ENCODE measurements at regions not wholly inside any gene's neighbourhood (a gene's known extent, or its start where the extent isn't known, plus 50 kb on each side); places are given as distances from the start of the nearest gene placed in this dataset.

DNA sequence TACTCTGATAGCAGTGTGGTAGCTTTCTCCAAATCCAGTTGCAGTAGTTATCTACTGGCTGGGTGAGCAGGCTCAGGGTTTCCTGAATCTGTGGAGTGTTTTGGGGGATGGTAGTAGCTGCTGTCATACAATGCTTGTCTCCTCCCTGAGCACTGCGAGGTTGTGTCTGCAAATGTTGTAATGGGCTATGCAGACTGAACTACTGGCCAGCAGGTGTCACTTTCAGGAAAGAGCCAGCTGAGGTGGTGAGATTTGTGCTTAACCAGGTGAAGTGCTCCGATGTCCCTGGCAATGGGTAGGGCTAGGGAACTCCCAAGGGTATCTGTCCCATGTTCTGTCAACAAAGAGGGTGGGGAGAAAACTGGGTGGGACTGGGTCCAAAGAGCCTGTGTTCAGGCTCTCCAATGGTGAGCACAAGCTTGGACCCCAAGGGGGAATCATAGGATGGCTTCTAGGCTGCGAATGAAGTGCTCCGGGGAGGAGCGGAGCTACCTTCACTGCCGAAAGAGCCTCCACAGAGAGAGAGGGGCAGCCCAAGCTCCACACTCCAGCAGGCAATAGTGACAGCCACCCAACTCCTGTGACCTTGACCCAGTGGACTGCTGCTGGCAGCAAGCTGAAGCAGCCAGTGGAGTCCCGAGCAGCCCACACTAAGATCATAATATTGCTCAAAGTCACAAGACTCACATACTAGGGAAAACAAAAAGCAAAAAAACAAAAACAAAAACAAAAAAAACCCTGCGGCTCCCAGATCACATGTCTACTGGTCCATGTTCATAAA lies 1324.0 kb upstream of the USP15 start:
- DNase-seq = no peak

GRCh38 chr12:60947533-60947932 lies 1312.7 kb upstream of the USP15 start:
- peak; percentile 28 to 88 (median 39) for DNase-seq

DNA sequence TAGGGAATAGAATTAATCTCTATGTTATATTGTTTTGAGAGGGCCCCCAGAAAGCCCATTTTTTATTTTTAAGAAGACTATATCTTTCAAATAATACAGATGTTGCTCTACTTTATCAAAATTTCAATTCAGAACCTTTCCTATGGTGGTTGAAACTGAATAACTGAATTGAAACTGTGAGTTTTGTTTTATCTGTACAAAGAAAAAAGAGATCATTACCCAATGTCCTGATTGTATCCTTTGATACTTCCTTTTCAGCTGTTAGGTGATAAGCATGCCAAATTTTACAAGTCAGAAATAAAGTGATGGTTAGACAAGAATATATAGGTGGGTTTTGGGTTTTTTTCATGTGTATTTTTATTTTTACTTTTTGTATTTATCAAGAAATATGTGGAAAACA lies 1293.1 kb upstream of the USP15 start:
- DNase-seq = no peak

GRCh38 chr12:60977966-60978365 lies 1282.2 kb upstream of the USP15 start:
- DNase-seq = peak in 2 of 3 experiments; percentile 8 to 17

- DNase-seq = peak in 1 of 3 experiments; percentile 29
Observed at GRCh38 chr12:60980558-60980957, 1279.6 kb upstream of the USP15 start.

DNA sequence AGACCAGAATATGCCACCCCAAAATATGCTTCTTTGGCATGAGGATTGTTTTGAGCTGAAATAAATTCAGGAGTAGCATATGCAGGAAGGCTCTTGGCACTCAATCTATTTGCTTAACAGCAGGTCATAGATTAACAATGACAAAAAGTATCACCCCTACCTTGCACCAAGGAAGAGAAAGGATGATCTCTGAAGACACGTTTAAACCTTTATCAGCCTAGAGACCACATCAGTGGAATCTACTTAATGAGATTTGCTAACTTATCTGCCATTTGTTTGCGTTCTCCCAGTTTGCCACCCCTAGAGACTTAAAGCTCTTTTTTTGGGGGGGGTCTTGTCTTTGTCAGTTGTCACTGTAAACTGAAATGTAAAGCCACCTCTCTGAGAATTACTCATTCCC lies 1278.7 kb upstream of the USP15 start:
- no peak for DNase-seq

GRCh38 chr12:60992087-60992486 lies 1268.1 kb upstream of the USP15 start:
- no peak for DNase-seq

- DNase-seq = no peak
Observed at GRCh38 chr12:60995256-60995825, 1264.9 kb upstream of the USP15 start.

DNA sequence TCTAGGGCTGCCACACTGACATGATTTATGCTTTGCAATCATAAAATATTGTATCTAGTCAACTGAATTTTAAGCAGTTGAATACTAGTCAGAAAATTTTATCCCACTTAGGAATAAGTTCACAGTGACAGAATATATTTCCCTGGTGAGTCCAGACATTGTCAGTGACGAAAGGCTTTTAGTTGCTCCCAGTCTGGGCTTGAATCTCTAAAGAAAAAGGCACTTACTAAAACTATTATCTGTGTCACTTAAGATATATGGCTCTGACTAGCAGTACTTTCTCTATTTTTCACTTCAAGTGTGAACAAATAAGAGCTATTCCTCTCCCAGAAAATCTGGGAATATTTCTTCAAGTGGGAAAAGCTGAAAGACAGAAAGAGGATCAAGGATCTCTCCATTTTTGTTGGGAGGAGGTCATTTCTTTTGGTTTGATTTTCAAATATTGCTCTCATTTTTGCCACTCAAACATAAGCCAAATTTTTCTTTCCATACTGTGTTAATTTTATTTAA lies 1262.3 kb upstream of the USP15 start:
- no peak for DNase-seq

- no peak for DNase-seq
Observed at GRCh38 chr12:61009192-61009591, 1251.0 kb upstream of the USP15 start.

GRCh38 chr12:61011767-61012423 lies 1248.3 kb upstream of the USP15 start:
- no peak for DNase-seq

DNA sequence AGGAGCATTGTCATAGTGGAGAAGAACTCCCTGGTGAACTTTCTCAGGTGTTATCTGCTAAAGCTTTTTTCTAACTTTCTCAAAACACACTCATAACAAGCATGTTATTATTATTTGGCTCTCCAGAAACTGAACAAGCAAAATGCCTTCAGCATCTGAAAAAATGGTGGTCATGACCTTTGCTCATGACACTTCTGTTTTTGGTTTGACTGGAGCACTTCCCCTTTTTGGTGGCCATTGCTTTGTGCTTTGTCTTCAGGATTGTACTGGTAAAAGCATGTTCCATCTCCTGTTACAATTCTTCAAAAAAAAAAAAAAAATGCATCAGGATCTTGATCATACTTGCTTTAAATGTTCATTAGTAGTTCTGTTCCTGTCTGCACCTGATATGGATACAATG lies 1241.6 kb upstream of the USP15 start:
- DNase-seq = no peak

GRCh38 chr12:61023231-61023630 lies 1237.0 kb upstream of the USP15 start:
- DNase-seq = no peak

DNA sequence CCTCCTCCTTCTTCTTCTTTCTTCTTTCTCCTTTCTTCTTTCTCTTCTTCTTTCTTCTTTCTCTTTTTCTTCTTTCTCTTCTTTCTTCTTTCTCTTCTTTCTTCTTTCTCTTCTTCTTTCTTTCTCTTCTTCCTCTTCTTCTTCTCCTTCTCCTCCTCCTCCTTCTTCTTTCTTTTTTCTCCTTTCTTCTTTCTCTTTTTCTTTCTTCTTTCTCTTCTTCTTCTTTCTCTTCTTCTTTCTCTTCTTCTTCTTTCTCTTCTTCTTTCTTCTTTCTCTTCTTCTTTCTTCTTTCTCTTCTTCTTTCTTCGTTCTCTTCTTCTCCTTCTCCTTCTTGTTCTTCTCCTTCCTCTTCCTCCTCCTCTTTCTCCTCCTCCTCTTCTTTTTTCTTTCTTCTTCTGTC lies 1230.7 kb upstream of the USP15 start:
- no peak for DNase-seq

GRCh38 chr12:61037792-61038191 lies 1222.4 kb upstream of the USP15 start:
- DNase-seq = peak in 1 of 3 experiments; percentile 46

DNA sequence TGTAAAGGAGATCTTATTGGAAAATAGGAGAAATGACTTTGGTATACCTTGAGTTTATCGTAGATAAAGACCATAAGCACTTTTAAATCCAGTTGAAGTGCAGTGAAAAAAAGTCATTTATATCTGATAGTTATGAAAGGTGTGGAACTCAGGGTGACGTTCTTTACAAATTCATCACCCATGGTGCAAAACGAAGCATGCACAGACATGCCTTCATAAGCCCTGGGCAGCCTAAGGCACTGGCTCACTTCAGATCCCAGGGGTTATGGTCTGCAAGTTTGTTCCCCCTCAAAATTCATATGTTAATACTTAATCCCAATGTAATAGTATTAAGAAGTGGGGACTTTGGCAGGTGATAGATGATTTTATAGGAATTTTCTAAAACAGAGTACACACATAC lies 1216.4 kb upstream of the USP15 start:
- DNase-seq = no peak

GRCh38 chr12:61044766-61045165 lies 1215.4 kb upstream of the USP15 start:
- DNase-seq = peak in 1 of 3 experiments; percentile 27

GRCh38 chr12:61070640-61071414 lies 1189.4 kb upstream of the USP15 start:
- no peak for DNase-seq

GRCh38 chr12:61072717-61073116 lies 1187.5 kb upstream of the USP15 start:
- no peak for DNase-seq

GRCh38 chr12:61095111-61095510 lies 1165.1 kb upstream of the USP15 start:
- DNase-seq = no peak

DNA sequence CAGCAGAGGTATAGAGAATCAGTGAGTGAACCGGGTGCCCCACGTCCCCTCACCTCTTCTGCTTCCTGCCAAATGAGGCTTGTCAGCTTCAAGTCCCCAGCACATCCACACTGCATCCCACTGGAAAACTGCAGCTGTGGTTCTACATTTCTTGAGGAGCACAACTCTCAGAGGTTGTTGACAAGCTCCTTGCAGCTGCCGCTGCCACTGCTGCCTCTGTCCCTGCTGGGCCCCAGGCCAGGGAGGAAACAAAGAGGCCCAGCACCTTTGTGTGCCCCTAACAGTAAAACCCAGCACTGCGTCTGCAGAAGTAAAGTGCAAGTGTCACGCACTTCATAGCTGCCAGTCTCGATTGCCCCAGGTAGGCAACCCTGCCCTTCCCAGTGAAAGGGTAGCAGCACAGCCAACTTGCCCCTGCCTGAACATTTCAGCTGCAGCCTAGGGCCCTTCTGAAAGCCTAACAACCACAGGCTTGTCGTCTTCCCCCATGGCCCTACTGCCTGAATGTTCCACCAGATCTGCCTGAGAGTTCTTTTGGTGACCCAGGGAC lies 1162.1 kb upstream of the USP15 start:
- no peak for DNase-seq

DNA sequence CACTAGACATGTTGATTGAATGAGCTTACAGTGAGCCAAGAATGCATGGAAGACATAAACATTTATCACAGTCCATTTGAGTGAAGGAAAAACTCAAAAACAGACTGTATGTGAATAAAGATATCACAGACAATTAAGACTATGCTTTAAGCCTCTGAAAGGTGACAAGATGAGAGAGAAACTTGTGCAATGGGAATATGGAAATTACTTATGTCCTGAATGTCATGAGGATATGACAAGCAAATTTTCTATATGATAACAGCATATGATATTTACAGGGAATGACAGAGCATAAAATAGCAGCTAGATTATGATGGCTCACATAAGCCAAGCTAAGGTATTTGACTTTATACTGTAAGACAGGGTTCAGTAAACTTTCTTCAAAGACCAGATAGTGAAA lies 1153.1 kb upstream of the USP15 start:
- DNase-seq = no peak

GRCh38 chr12:61111218-61111617 lies 1149.0 kb upstream of the USP15 start:
- no peak for DNase-seq
